HAP-1 (cell line): ENCODE measurements at regions not wholly inside any gene's neighbourhood (a gene's known extent, or its start where the extent isn't known, plus 50 kb on each side); places are given as distances from the start of the nearest gene placed in this dataset.

Experiments
- DNase-seq, 2 experiments: peaks; one replicate each; pipeline ENCODE4 v3.0.0-alpha.2; 2016 to 2020; ENCODE audit warnings: low spot score in 2 of 2
- H3K27me3 ChIP-seq: fragments of 250-450 bp; sonication (Bioruptor Pico); 2 replicates; pipeline ENCODE4 v1.5.1; 2020; ENCODE audit warnings: low read depth, mild to moderate bottlenecking, moderate library complexity
- H3K36me3 ChIP-seq: fragments of 250-450 bp; sonication (Bioruptor Pico); replicated peaks from 2 replicates; pipeline ENCODE4 v1.5.1; 2020; ENCODE audit warnings: mild to moderate bottlenecking
- H3K4me1 ChIP-seq: fragments of 250-450 bp; sonication (Bioruptor Pico); 2 replicates; pipeline ENCODE4 v1.5.1; 2020; ENCODE audit warnings: mild to moderate bottlenecking
- H3K4me3 ChIP-seq: fragments of 250-450 bp; sonication (Bioruptor Pico); 2 replicates; pipeline ENCODE4 v1.5.1; 2020; ENCODE audit warnings: mild to moderate bottlenecking, moderate library complexity
- H3K9me3 ChIP-seq: fragments of 250-450 bp; sonication (Bioruptor Pico); 2 replicates; pipeline ENCODE4 v1.5.1; 2020; ENCODE audit warnings: mild to moderate bottlenecking, moderate library complexity
- in situ Hi-C: fragments of 300-500 bp; cut with MboI; formaldehyde crosslinking; loops from 3 replicates; pipeline ENCODE4 v1.14.3; 2020; ENCODE audit warnings: low sequenced_read_pairs, inconsistent platforms, mixed read lengths

DNA sequence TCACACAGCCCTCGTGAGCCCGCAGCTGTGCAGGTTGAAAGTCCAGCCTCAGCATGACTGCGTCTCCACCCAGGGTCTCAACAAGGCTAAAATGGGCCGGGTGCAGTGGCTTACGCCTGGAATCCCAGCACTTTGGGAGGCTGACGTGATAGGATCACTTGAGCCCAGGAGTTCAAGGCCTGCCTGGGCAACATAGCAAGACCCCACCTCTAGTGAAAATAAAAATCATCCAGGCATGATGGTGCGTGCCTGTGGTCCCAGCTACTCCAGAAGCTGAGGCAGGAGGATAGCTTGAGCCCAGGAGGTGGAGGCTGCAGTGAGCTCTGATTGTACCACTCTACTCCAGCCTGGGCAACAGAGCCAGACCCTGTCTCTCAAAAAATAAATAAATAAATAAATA is 100.8 kb upstream of the PRR5 start:
- DNase-seq: no peak
- in situ Hi-C loops: no loop called here
- H3K4me3 ChIP-seq: no peak overlapping the region
- no peaks in the 10 kb centered on the region for H3K9me3 ChIP-seq
- H3K4me1 ChIP-seq: no peaks in the 10 kb centered on the region
- no peaks in the 10 kb centered on the region for H3K36me3 ChIP-seq
- H3K27me3 ChIP-seq: no peaks in the 10 kb centered on the region

DNA sequence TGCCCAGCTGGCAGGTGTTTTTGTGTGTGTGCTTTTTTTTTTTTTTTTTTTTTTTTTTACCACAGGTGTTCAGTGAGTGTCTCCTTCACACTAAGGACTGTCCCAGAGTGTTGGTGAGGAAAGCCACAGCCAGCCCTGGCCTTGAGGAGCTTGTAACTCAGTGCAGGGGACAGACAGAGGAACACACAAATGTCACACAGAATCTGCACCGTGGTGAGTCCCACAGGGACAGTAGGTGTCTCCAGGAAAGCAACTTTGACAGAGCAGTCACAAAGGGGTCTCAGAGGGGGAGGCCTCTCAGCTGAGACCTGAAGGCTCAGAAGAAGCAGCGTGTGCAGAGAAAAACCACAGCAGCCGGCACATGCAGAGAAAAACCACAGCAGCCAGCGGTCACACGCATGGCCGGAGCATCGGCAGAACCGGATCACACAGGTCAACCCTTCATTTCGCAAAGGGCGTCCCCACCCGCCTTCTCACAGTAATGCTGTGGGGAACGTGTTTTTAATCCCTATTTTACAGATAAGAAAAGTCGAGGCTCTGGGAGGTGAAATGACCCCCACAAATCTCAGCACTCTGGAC is 101.7 kb upstream of the PRR5 start:
- H3K36me3 ChIP-seq: no peaks in the 10 kb centered on the region
- no peaks in the 10 kb centered on the region for H3K4me1 ChIP-seq
- H3K4me3 ChIP-seq: no peak overlapping the region
- H3K27me3 ChIP-seq: no peaks in the 10 kb centered on the region
- DNase-seq: no peak
- in situ Hi-C loops: no loop called here
- no peaks in the 10 kb centered on the region for H3K9me3 ChIP-seq

GRCh38 chr22:44599500-44600140 is 101.6 kb upstream of the RTL6 start:
- no peaks in the 10 kb centered on the region for H3K4me1 ChIP-seq
- no peaks in the 10 kb centered on the region for H3K27me3 ChIP-seq
- no peak for DNase-seq
- in situ Hi-C loops: no loop called here
- no peak overlapping the region for H3K4me3 ChIP-seq
- H3K36me3 ChIP-seq: no peaks in the 10 kb centered on the region
- no peaks in the 10 kb centered on the region for H3K9me3 ChIP-seq

DNA sequence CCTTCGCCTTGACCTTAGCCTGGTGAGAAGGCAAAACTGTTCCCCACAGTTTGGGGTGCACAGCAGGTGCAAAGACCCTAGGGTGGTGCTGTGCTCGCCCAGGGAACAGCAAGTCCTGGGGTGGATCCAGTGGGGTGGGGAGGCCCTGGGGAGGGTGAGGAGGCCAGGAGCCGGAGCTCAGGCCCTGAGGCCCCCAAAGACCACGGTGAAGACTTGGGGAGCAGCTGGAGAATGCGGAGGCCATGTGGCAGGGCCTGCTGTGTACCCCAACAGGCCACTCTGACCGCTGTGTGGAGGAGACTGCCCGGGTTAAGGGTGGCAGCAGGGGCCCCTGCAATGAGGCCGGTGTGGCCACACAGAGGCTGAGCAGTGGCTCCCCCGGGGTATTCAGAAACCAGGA is 101.1 kb upstream of the RTL6 start:
- no peak for DNase-seq
- in situ Hi-C loops: no loop called here
- H3K27me3 ChIP-seq: no peaks in the 10 kb centered on the region

DNA sequence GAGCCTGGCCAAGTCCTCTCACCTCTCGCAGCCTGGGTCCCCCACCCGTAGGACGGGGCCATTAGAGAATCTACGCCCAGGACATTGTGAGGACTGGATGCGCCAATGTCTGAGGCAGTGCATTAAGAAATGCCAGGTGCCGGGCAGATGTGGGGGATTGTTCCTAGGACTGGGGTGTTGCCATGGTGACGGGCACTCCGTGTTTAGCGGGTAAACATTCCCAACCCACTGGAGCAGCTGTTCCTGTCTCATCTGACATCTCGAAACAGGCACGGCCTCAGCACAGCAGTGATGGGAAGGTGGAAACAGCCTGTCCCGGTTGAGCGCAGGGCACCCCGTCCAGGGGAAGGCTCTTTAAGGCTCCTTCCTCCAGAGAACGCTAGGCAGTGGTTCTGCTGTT is 99.6 kb upstream of the RTL6 start:
- Histone ChIP-seq H3K36me3 (no peaks in the 10 kb centered on the region), H3K4me3 (no peak overlapping the region), H3K9me3 (no peaks in the 10 kb centered on the region), H3K27me3 (no peaks in the 10 kb centered on the region), H3K4me1 (no peaks in the 10 kb centered on the region)
- in situ Hi-C loops: no loop called here
- DNase-seq: no peak

More for the DNA sequence above, 101.1 kb upstream of the RTL6 start:
- no peaks in the 10 kb centered on the region for H3K36me3 ChIP-seq
- no peaks in the 10 kb centered on the region for H3K4me1 ChIP-seq
- no peak overlapping the region for H3K4me3 ChIP-seq
- H3K9me3 ChIP-seq: no peaks in the 10 kb centered on the region

- Histone ChIP-seq H3K36me3 (no peaks in the 10 kb centered on the region), H3K27me3 (no peaks in the 10 kb centered on the region), H3K4me1 (no peaks in the 10 kb centered on the region), H3K4me3 (no peak overlapping the region), H3K9me3 (no peaks in the 10 kb centered on the region)
- in situ Hi-C loops: no loop called here
- no peak for DNase-seq
Measured at GRCh38 chr22:44596396-44597125, 98.5 kb upstream of the RTL6 start.

- no peaks in the 10 kb centered on the region for H3K4me1 ChIP-seq
- H3K36me3 ChIP-seq: no peaks in the 10 kb centered on the region
- no peaks in the 10 kb centered on the region for H3K9me3 ChIP-seq
- H3K4me3 ChIP-seq: no peak overlapping the region
- in situ Hi-C loops: no loop called here
- DNase-seq: no peak
- no peaks in the 10 kb centered on the region for H3K27me3 ChIP-seq
Measured at GRCh38 chr22:44595841-44596341, 97.9 kb upstream of the RTL6 start.

GRCh38 chr22:44594951-44595350 is 96.9 kb upstream of the RTL6 start:
- Histone ChIP-seq H3K36me3 (no peaks in the 10 kb centered on the region), H3K9me3 (no peaks in the 10 kb centered on the region), H3K4me3 (no peak overlapping the region), H3K27me3 (no peaks in the 10 kb centered on the region), H3K4me1 (no peaks in the 10 kb centered on the region)
- DNase-seq: no peak
- in situ Hi-C loops: no loop called here

DNA sequence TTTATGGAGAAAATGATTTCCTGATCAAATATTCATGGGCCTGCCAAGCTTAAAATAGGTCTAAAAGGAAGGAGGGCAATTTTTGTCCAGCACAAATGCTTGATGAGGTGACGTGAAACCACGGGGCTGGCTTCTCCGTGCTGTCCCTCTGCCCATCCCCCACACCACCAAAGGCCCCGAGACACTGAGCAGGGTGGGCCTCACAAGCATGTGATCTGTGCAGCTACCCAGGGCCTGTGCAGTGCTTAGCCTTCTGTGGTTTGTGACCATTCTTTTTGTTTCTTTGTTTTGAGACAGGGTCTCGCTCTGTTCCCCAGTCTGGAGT is 94.8 kb upstream of the RTL6 start:
- no peaks in the 10 kb centered on the region for H3K9me3 ChIP-seq
- in situ Hi-C loops: no loop called here
- no peaks in the 10 kb centered on the region for H3K4me1 ChIP-seq
- H3K27me3 ChIP-seq: no peaks in the 10 kb centered on the region
- H3K4me3 ChIP-seq: no peak overlapping the region
- no peaks in the 10 kb centered on the region for H3K36me3 ChIP-seq
- no peak for DNase-seq

DNA sequence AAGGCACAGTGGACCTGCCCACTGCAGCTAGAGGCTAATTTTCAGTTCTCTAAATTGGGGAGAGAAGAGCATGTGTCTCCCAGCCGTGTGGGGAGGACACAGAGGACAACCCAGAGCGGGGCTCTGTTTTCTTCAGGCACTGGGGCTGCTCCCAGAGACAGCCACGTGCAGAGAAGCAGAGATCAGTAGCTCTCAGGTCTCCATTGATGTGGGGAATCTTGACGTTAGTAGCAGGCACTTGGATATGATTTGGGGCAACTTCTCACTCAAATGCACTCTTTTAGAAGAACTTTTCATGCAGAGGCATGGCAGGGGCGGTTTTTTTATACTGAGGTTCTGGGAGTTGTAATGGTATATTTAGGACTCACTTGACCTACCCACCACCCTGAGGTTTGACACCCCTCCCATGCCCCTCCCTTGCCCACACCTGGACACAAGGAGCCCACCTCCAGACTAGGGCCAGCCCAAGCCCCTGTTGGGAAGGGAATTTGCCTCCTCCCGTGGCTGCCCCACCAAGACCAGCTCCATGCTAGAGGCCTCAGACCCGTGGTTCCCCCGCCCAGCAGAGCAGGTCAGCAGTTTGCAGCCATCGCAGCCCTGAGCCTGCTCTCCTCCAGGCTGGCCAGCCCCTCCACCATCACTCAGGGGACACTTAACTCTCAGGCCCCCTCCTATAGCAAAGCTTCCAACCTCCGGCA is 94.2 kb upstream of the RTL6 start:
- in situ Hi-C loops: no loop called here
- no peak for DNase-seq
- Histone ChIP-seq H3K4me3 (no peak overlapping the region), H3K4me1 (no peaks in the 10 kb centered on the region), H3K36me3 (no peaks in the 10 kb centered on the region), H3K9me3 (no peaks in the 10 kb centered on the region), H3K27me3 (no peaks in the 10 kb centered on the region; the same call in 1 of the 2 replicates)

DNA sequence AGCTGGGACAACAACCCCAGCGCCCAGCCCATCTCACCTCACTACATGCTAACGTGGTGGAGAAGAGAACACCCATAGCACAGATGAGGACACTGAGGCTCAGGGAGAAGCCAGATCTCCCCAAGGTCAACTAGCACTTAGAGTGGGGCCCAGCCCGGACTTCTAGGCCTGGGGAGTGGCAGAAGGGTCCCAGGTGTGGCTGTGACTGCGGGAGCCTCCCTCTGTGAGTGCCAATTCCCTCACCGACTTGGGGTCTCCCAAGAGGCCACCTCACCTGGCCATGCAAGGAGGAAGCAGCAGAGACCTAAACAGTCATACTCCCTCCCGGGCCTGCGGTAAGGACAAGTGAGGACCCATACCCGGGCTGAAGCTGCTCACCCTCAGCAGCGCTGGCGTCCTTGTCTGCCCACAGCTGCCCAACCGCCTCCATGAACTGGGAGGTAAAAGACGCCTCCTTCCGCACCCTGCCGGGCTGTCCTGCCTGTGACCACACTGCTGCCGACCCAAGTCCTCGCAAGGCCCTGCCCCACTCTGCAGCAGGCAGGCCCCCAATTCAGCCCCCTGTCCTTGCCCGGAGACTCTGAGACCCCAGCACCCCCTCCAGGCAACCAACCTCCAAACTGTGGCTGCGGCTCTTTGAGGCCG is 93.2 kb upstream of the RTL6 start:
- Histone ChIP-seq H3K4me1 (no peaks in the 10 kb centered on the region), H3K27me3 (peaks cover 3% of the 10 kb centered on the region; the same call in 1 of the 2 replicates), H3K9me3 (no peaks in the 10 kb centered on the region), H3K4me3 (no peak overlapping the region), H3K36me3 (no peaks in the 10 kb centered on the region)
- no peak for DNase-seq
- in situ Hi-C loops: no loop called here

GRCh38 chr22:44590291-44590690 is 92.3 kb upstream of the RTL6 start:
- Histone ChIP-seq H3K27me3 (peaks cover 3% of the 10 kb centered on the region), H3K9me3 (no peaks in the 10 kb centered on the region), H3K4me1 (no peaks in the 10 kb centered on the region), H3K36me3 (no peaks in the 10 kb centered on the region), H3K4me3 (no peak overlapping the region)
- DNase-seq: no peak
- in situ Hi-C loops: no loop called here

GRCh38 chr22:44589831-44590230 is 91.8 kb upstream of the RTL6 start:
- Histone ChIP-seq H3K27me3 (peaks cover 3% of the 10 kb centered on the region), H3K36me3 (no peaks in the 10 kb centered on the region), H3K4me3 (no peak overlapping the region), H3K9me3 (no peaks in the 10 kb centered on the region), H3K4me1 (no peaks in the 10 kb centered on the region)
- in situ Hi-C loops: no loop called here
- no peak for DNase-seq
